NCI-H524 (cell line): ENCODE measurements at regions not wholly inside any gene's neighbourhood (a gene's known extent, or its start where the extent isn't known, plus 50 kb on each side); places are given as distances from the start of the nearest gene placed in this dataset.
"Not testable (repeated sequence)": the region's sequence is repeated elsewhere in the genome, so short reads cannot be mapped to it uniquely, and the experiment has no call there.

Experiments used
- DNase-seq, 2 experiments: peaks; one replicate each; lab custom pipeline; 2025; lab: John Stamatoyannopoulos, UW

DNA sequence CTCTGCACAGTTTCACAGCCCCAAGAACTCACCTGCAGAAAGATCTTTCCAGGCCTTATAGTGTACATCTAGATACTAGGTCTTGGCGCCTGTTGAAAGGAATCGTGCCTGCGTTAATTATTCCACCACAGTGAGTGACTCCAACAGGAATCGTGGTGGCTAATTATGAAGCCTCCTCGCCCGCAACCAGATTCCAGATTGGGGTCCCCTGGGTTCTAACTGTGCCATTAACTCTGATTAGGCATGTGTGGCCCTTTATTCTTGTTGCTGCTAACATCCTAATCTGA is 295.3 kb upstream of the MAF start:
- no peak for DNase-seq

DNA sequence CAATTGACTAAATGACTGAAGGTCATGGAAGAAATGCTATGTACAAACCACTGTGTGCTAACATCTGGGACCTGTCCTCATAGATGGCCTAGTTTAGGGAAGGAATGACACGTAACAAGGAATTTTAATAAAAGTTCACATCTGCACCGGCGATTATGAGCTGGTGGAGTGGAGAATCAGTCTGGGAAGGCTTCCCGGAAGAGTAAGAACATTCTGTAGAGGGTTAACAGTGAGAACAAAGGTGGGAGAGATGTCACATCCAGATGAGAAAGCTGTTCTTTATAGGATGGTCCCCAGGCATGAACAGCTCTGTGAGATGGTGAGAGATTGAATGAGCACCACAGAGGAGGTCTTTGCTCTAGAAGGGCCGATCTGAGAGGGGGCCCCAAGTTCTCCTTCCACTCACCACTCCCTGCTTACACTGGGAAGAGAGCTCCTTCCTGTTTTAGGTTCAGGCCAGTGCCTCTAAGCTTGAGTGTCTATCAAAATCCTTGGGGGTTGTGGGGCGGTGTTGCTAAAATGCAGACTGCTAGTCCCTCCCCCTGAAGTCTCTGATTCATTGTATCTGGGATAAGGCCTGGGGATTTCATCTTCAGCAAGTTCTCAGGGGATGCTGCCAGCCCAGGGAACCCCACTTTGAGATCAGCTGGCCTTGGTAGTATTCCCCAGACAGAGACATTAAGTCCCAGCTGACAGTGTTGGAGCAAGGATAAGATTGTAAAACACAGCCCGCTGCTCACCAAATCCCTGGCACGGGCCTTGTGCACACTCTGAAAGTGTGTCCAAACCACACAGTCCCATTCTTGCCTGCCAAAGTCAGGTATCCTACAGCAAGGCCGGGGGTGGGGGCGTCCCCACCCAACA is 294.7 kb upstream of the MAF start:
- DNase-seq = no peak

- DNase-seq = no peak
These were observed 292.9 kb upstream of the MAF start for GRCh38 chr16:79893445-79893844.

GRCh38 chr16:79892278-79892677 is 291.7 kb upstream of the MAF start:
- DNase-seq = no peak

GRCh38 chr16:79891458-79891857 is 290.9 kb upstream of the MAF start:
- no peak for DNase-seq

GRCh38 chr16:79887541-79888540 is 287.3 kb upstream of the MAF start:
- no peak for DNase-seq

GRCh38 chr16:79885320-79885719 is 284.8 kb upstream of the MAF start:
- peak in 1 of 2 experiments; percentile 5 for DNase-seq

DNA sequence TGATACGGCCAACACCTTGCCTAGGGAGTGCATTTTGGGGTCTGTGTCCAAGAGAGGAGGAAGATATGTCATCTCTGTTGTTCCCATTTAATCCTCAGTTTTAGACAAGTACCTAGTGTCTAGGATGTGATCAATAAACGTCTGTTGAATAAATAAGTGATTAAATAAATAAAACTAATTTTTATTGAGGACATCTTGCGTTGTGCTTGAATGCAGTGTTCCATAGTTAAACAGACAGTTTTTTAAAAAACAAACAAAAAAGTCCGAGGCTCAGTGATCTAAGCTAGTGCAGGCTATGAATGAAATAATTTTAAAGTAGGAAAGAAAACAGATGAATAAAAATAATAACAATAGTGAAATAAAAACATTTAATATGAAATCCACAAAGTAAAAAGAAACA is 283.0 kb upstream of the MAF start:
- no peak for DNase-seq

DNA sequence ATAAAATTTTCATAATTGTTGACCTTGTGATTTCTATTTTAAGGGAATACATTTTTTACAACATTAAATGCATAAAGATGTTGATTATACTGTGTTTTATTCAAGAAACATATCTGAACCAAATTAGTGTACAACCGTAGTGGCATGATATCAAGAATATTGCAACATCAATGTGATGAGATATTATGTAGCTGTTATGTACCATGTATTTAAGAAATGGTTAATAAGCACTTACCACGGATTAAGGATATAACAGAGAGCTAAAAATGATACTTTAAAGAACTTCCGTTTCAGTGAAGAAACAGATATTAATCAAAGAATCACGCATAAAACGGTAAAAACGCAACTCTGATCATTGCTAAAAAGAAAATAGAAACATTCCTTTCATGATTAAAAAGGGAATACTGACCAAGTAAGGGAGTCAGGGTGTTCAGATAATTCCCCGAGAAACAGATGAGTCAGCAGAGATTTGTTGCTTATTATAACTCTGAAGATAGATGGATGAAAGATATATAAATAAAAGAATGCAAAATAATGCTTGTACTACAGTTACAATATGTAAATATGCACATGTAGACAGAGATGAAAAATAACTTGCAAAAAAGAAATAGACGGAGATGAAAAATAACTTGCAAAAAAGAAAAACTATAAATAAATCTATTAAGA is 281.9 kb upstream of the MAF start:
- DNase-seq = no peak

DNA sequence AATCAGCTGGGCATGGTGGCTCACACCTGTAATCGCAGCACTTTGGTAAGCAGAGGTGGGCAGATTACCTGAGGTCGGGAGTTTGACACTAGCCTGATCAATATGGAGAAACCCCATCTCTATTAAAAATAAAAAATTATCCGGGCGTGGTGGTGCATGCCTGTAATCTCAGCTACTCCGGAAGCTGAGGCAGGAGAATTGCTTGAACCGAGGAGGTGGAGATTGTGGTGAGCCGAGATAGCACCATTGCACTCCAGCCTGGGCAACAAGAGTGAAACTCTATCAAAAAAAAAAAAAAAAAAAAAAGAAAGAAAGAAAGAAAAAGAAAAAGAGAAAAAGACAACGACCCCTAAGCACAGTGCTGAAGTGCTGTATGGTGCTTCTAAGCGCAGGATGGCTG is 280.6 kb upstream of the MAF start:
- DNase-seq = not testable (repeated sequence)

DNA sequence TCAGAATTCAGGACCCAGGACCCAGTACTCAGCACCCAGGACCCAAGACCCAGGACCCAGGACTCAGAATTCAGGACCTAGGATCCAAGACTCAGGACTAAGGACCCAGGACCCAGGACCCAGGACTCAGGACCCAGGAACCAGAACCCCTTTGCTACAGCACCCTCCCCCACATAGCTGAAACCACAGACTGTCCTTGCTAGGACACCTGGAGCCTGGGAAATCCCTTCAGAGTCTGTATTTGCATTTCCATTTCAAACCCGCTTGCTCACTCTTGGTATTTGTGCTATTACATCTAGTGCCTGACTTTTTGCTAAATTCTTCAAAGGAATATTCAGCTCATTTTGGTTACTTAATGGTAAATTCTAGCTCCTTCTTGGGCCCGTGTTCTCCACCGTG is 275.8 kb upstream of the MAF start:
- no peak for DNase-seq

DNA sequence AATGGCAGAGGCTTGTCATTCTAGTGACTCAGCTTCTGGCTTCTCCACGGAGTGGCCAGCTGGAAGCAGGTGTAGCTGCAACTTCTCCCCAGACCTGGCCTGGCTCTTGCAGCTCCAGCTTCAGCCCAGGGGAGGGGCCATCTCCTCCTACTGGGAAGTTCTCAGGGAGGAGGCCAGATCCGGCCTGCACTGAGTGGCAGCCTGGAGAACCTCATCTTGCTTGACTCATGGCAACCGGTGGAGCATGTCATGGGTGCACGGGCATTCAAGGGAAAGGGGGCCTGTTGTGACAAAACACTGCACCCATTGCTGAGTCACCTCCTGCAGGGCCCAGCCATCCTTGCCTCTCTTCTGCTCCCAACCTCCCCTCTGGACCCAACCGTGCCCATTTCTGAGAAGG is 273.9 kb upstream of the MAF start:
- DNase-seq = no peak

DNA sequence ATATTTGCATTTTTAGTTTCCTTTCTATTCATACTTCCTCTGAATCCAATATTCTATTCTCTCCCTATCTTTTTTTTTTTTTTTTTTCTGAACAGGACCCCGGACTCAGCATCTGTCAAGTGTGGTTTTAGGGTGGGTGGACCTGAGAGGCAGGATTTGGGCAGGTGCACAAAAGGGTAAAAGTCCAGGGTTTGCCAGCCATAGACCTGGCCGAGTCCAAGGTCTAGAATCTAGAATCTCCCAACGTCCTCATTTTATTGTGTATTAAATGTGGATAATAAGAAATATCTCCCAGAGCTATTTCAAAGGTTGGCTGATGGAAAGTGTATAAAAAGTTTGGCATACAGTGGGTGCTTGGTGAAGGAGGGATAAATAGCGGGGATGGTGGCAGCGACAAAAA is 273.3 kb upstream of the MAF start:
- DNase-seq = no peak

DNA sequence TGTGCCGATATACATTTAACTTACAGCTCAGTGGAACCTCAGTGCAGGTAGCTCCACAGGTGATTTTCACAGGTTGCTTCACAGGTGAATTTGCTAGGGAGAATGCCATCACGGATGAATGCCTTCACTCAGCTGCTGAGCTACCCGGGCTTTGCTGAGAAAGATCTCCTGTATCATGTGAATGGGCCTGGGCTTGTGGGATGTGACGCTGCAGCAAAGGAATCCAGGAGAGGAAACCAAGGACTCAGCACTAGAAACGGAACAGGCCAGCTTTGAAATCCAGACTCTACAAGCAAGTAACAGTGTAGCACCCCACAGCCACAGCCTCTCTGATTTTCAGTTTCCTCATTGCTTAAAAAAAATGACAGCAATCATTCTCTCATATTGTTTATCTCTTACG is 271.4 kb upstream of the MAF start:
- no peak for DNase-seq

GRCh38 chr16:79870016-79870886 is 269.7 kb upstream of the MAF start:
- no peak for DNase-seq

GRCh38 chr16:79869304-79870015 is 268.9 kb upstream of the MAF start:
- no peak for DNase-seq

DNA sequence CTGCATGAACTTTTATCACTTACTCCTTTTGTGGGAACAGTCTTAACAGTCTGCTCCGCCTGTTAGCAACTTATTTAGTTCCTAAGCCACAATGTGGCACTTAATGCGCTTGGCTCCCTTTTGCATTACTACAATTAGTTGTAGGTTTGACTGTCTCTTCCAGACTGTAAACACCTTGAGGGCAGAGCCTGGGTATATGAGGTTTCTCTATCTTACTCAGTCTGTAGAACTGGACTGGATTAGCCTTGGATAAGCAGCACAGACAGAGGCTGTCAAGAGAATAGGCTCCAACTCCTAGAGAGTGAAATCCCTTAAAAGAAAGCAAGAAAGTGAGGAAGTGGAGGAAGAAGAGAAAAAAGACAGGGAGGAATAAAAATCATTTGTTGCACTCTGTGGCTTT is 268.3 kb upstream of the MAF start:
- DNase-seq = no peak

GRCh38 chr16:79867425-79867997 is 267.0 kb upstream of the MAF start:
- DNase-seq = no peak

DNA sequence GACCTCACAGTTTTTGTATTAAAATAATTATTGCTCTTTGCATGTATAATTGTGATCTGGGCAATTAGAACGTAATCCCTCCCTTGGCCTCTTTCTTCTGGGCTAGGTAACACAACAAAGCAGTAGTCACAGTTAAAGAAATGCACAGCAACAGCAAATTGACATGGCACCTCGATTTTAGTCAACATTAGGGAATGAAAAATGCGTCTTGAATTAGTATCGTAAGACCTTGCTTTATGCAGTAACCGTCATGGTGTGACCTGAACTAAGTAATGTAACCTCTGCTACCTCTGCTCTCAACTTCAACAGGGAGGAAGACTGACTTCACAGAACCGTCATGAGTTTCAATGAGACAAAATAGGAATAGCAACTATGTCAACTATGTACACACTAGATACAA is 265.4 kb upstream of the MAF start:
- no peak for DNase-seq

- DNase-seq = no peak
These were observed 264.3 kb upstream of the MAF start for GRCh38 chr16:79864781-79865391.
